Smooth muscle cell (in vitro differentiated cells): ENCODE measurements at regions not wholly inside any gene's neighbourhood (a gene's known extent, or its start where the extent isn't known, plus 50 kb on each side); places are given as distances from the start of the nearest gene placed in this dataset.

Experiments used
- DNase-seq: peaks from one replicate; lab custom pipeline; 2025; ENCODE audit not compliant: unreplicated experiment; lab: John Stamatoyannopoulos, UW
- H2AFZ ChIP-seq: fragments of 200-600 bp; sonication (generic); 2 replicates; pipeline ENCODE4 v1.6.0; 2016; ENCODE audit warnings: antibody characterized with exemption, low read depth, mild to moderate bottlenecking
- H3F3A ChIP-seq: fragments of 200-600 bp; sonication (generic); 2 replicates; pipeline ENCODE4 v1.6.0; 2017; ENCODE audit warnings: antibody characterized with exemption, low read depth
- H3K27ac ChIP-seq: fragments of 200-600 bp; sonication (generic); 2 replicates; pipeline ENCODE4 v1.5.1; 2016; ENCODE audit warnings: low read depth, mild to moderate bottlenecking
- H3K27me3 ChIP-seq: fragments of 200-600 bp; sonication (generic); 2 replicates; pipeline ENCODE4 v1.6.1; 2016; ENCODE audit warnings: low read depth, mild to moderate bottlenecking
- H3K36me3 ChIP-seq: fragments of 200-600 bp; sonication (generic); 2 replicates; pipeline ENCODE4 v1.5.1; 2016; ENCODE audit warnings: low read depth
- H3K4me1 ChIP-seq: fragments of 200-600 bp; sonication (generic); 2 replicates; pipeline ENCODE4 v1.5.1; 2016; ENCODE audit warnings: low read depth
- H3K4me2 ChIP-seq: fragments of 200-600 bp; sonication (generic); 2 replicates; pipeline ENCODE4 v1.6.0; 2016; ENCODE audit warnings: mild to moderate bottlenecking
- H3K4me3 ChIP-seq: fragments of 200-600 bp; sonication (generic); 2 replicates; pipeline ENCODE4 v1.5.1; 2016; ENCODE audit warnings: mild to moderate bottlenecking
- H3K79me2 ChIP-seq: fragments of 200-600 bp; sonication (generic); 2 replicates; pipeline ENCODE4 v1.6.0; 2016; ENCODE audit warnings: low read depth, mild to moderate bottlenecking
- H3K9ac ChIP-seq: fragments of 200-600 bp; sonication (generic); 2 replicates; pipeline ENCODE4 v1.6.0; 2016; ENCODE audit warnings: low read depth
- H3K9me3 ChIP-seq: fragments of 200-600 bp; sonication (generic); replicated peaks from 2 replicates; pipeline ENCODE4 v1.5.1; 2016; ENCODE audit warnings: low read depth
- H4K20me1 ChIP-seq: fragments of 200-600 bp; sonication (generic); 2 replicates; pipeline ENCODE4 v1.6.0; 2016; ENCODE audit warnings: low read depth
- WGBS: methylation state at CpG from one replicate; pipeline ENCODE4 v1.1.7; 2016; ENCODE audit warnings: low lambda C conversion rate; 5-methylcytosine and 5-hydroxymethylcytosine counted together
- TF ChIP-seq, protein P1 (sequence below): fragments of 200-600 bp; sonication (generic); IDR thresholded peaks from 2 replicates; pipeline ENCODE4 v1.5.1; 2017; ENCODE audit warnings: borderline replicate concordance, mild to moderate bottlenecking, antibody characterized with exemption; ENCODE audit not compliant: insufficient read depth, poor library complexity, severe bottlenecking

DNA sequence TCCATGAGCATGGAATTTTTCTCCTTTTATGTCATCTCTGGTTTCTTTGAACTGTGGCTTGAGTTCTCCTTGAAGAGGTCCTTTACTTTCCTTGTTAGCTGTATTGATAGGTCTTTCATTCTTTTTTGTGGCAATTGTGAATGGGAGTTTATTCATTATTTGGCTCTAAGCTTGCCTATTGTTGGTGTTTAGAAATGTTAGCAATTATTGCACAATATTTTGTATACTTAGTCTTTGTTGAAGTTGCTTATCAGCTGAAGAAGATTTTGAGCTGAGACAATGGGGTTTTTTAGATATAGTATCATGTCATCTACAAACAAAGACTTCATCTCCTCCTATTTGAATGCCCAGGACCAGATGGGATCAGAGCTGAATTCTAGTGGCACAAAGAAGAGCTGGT, 1143.8 kb downstream of the XPNPEP1 start:
- H3F3A ChIP-seq, result no peaks in the 10 kb centered on the region
- no peaks in the 10 kb centered on the region for H4K20me1 ChIP-seq
- H3K9me3 ChIP-seq, result no peaks in the 10 kb centered on the region
- H3K27me3 ChIP-seq, result no peaks in the 10 kb centered on the region
- H3K36me3 ChIP-seq, result no peaks in the 10 kb centered on the region
- no peaks in the 10 kb centered on the region for H3K79me2 ChIP-seq
- H3K4me3 ChIP-seq, result no peak overlapping the region
- H3K4me2 ChIP-seq, result no peak overlapping the region
- no peak overlapping the region for H2AFZ ChIP-seq
- no peak overlapping the region for H3K27ac ChIP-seq
- H3K4me1 ChIP-seq, result no peaks in the 10 kb centered on the region
- no peak overlapping the region for H3K9ac ChIP-seq
- TF ChIP-seq, protein P1, sequence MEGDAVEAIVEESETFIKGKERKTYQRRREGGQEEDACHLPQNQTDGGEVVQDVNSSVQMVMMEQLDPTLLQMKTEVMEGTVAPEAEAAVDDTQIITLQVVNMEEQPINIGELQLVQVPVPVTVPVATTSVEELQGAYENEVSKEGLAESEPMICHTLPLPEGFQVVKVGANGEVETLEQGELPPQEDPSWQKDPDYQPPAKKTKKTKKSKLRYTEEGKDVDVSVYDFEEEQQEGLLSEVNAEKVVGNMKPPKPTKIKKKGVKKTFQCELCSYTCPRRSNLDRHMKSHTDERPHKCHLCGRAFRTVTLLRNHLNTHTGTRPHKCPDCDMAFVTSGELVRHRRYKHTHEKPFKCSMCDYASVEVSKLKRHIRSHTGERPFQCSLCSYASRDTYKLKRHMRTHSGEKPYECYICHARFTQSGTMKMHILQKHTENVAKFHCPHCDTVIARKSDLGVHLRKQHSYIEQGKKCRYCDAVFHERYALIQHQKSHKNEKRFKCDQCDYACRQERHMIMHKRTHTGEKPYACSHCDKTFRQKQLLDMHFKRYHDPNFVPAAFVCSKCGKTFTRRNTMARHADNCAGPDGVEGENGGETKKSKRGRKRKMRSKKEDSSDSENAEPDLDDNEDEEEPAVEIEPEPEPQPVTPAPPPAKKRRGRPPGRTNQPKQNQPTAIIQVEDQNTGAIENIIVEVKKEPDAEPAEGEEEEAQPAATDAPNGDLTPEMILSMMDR, result no peak
- DNase-seq, result no peak

DNA sequence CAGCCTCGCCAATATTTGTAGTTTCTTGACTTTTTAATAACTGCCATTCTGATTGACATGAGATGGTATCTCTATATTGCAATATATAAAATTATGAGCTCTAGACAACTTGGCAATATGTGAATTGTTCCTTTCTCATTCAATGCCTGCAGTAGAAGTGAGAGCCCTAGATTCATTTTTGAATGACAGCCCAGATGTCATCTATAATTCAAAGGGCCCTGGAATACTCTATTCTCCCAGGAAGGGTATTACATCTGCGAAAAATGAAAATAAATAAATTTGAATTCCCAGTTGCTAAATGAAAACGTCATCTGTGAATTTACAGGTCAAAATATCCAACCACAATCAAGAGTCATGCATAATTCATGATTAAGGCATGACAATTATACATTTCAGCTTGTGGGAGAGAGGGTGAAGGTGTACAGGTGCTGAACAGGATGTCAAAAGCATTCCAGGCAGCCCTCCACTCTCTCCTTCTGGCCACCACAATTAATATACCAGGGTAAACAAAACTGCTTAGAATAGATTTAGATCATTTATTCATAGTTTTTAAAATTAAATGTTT, 1147.3 kb downstream of the XPNPEP1 start:
- no peaks in the 10 kb centered on the region for H3K4me1 ChIP-seq
- H3K36me3 ChIP-seq, result no peaks in the 10 kb centered on the region
- no peaks in the 10 kb centered on the region for H3K79me2 ChIP-seq
- no peaks in the 10 kb centered on the region for H3K27me3 ChIP-seq
- H3K9me3 ChIP-seq, result no peaks in the 10 kb centered on the region
- TF ChIP-seq, protein P1, result no peak
- H3K4me3 ChIP-seq, result no peak overlapping the region
- H3K27ac ChIP-seq, result no peak overlapping the region
- no peaks in the 10 kb centered on the region for H4K20me1 ChIP-seq
- no peak overlapping the region for H2AFZ ChIP-seq
- H3K4me2 ChIP-seq, result no peak overlapping the region
- no peak for DNase-seq
- H3F3A ChIP-seq, result no peaks in the 10 kb centered on the region
- 82% methylated on average over 3 of the region's 3 CpGs for WGBS
- H3K9ac ChIP-seq, result no peak overlapping the region

DNA sequence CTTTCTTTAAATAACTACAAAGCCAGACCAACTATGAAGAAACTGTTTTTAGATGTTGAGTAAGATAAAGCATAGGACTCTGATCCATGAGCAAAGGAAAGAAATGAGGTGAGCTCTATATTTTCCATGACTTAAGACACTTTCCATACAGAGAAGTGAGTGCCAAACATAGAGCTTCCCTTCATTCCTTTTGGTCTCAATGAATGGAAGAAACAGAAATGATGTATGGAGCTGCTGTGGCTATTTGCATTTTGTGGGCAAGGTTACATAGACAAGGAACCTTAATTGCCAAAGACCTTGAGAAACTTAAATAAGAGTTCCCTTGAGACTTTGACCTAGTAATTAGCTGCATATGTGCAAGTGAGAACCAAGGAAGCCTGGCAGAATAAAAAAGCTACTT, 1152.2 kb downstream of the XPNPEP1 start:
- Histone ChIP-seq H3K9ac (no peak overlapping the region), H2AFZ (no peak overlapping the region), H4K20me1 (no peaks in the 10 kb centered on the region), H3K9me3 (no peaks in the 10 kb centered on the region), H3K79me2 (no peaks in the 10 kb centered on the region), H3K4me2 (no peak overlapping the region), H3K27me3 (no peaks in the 10 kb centered on the region), H3F3A (no peaks in the 10 kb centered on the region), H3K36me3 (no peaks in the 10 kb centered on the region), H3K4me1 (no peaks in the 10 kb centered on the region), H3K4me3 (no peak overlapping the region), H3K27ac (no peak overlapping the region)
- TF ChIP-seq, protein P1, result no peak
- no peak for DNase-seq

- Histone ChIP-seq H3K9ac (no peak overlapping the region), H3K9me3 (no peaks in the 10 kb centered on the region), H3F3A (no peaks in the 10 kb centered on the region), H3K4me1 (no peaks in the 10 kb centered on the region), H2AFZ (no peak overlapping the region), H3K36me3 (no peaks in the 10 kb centered on the region), H3K4me2 (no peak overlapping the region), H3K27ac (no peak overlapping the region), H3K27me3 (no peaks in the 10 kb centered on the region), H4K20me1 (no peaks in the 10 kb centered on the region), H3K79me2 (no peaks in the 10 kb centered on the region), H3K4me3 (no peak overlapping the region)
- DNase-seq, result no peak
- TF ChIP-seq, protein P1, result no peak
- WGBS, result 80% methylated on average over 1 of the region's 1 CpG
These were observed 1157.5 kb downstream of the XPNPEP1 start for GRCh38 chr10:108765794-108766193.
